HG03097 (cell line): ENCODE measurements at regions not wholly inside any gene's neighbourhood (a gene's known extent, or its start where the extent isn't known, plus 50 kb on each side); places are given as distances from the start of the nearest gene placed in this dataset.
"Not testable (repeated sequence)": the region's sequence is repeated elsewhere in the genome, so short reads cannot be mapped to it uniquely, and the experiment has no call there.

Source experiments
- ATAC-seq: cut with Tn5 transposase; IDR thresholded peaks from one replicate; pipeline ENCODE4 v1.9.1; 2021; ENCODE audit not compliant: unreplicated experiment, low FRiP score

DNA sequence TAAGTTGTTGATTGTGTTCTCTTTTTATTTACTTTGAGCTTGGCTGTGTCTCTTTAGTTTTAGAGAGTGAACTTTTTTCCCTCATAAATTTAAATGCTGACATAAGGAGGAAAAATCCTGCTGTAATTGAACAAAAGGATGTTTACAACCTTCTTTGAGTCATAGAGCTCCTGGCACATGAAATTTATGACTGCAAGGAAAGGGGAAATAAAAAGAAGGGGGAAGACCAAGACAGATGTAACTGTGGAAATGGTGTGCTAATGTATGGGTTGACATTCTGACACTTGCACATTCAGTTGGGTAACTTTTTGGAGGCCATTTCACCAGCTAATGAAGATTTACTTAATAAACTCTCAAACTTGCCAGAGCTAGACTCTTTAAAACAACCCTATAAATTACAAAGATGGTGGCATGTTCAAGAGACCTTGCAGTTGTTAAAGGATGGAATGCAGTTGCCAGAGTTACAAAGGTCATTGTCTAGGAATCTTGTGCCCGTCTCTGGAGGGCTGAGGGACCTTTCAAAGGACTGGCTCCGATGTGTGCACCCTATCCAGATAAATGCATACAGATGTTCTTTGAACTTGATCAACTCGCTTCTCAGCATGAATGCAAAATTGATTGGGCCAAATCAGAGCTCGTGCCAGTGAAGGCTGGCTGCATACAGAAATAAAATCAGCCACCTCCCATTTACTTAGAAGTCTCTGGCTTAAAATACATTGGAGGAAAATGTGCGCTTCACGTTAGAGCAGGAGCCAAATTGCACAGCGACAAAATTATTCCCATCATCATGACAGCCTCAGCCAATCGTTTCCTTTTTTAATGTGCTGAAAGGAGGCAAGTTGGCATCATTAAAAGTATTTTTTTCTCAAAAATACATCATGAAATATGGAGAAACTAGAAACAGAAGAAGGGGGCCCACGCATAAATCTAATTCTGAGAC is 289.0 kb upstream of the XYLT1 start:
- no peak for ATAC-seq

- ATAC-seq, result no peak
Measured at GRCh38 chr16:17757808-17758207, 287.0 kb upstream of the XYLT1 start.

DNA sequence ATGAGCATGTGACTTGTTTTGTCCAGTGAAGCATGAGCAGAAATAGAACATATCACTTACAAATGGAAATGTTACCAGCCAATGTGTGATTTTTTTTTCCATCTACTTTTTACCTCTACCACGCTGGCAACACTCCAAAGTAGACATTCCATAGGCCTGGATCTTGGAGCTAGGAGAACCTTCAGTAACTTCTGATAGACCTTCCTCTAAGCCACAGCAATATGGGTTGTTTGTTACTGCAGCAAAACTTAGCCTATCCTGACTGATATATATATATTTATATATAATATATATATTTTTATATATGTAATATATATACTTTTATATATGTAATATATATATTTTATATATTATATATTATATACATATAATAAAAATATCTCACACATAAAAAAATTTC is 284.4 kb upstream of the XYLT1 start:
- no peak for ATAC-seq

DNA sequence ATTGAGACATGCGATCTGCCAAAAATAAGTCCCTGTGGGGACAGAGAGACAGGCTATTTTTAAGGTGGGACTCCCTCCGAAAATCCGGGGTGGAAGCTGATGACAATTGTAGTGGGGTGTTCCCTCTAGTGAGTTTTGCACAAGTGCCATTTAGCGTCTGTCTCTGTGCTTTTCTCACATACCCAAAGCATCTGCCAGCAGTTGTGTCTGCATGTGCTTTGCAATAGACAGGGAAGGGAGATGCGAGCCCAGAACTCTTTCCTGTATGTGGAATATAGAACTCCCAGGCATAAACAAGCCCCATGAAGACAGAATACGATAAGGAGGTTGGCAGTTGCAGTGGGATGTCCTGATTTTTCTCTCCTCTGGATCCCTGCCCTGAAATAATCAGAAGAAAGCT is 282.7 kb upstream of the XYLT1 start:
- ATAC-seq, result no peak

DNA sequence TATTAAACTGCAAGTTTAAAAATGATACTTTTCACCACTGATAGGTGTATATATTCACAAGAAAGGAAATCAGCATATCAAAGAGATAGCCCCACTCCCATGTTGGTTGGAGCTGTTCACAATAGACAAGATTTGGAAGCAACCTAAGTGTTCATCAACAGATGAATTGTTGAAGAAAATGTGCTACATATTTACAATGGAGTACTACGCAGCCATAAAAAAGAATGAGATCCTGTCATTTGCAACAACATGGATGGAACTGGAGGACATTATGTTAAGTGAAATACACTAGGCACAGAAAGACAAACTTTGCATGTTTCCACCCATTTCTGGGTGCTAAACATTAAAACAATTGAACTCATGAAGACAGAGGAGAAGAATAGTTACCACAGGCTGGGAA is 278.9 kb upstream of the XYLT1 start:
- no peak for ATAC-seq

DNA sequence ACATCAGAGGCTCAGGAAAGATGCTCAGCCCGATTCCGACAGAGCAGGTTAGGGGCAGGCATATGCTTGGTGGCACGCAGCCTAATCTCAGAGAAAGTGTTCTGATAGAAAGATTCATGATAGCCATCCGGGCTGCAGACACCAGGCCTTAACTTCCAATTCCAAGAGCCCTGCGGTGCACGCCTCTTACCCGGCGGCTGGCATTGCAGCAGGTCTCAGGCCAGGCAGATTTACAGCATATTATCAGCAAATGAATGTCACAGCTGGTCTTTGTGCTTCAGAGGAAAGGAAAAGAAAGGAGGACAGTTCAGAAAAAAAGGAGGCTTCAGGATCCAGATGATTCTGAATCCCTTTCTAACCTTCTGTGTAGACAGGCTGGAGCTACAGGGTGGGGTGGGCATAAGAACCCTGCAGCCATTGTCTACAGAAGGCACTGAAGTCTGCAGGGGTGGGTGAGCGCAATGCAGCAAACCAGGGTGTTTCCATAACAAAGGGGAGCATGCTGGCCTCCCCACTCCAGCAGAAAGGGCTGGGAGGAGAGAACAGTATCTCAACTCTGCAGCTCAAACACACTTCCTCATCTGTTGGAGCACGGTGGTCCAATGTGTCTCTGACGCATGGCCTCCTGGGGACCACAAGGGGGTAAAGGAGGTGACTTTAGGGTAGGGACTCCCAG is 277.4 kb upstream of the XYLT1 start:
- ATAC-seq, result no peak

DNA sequence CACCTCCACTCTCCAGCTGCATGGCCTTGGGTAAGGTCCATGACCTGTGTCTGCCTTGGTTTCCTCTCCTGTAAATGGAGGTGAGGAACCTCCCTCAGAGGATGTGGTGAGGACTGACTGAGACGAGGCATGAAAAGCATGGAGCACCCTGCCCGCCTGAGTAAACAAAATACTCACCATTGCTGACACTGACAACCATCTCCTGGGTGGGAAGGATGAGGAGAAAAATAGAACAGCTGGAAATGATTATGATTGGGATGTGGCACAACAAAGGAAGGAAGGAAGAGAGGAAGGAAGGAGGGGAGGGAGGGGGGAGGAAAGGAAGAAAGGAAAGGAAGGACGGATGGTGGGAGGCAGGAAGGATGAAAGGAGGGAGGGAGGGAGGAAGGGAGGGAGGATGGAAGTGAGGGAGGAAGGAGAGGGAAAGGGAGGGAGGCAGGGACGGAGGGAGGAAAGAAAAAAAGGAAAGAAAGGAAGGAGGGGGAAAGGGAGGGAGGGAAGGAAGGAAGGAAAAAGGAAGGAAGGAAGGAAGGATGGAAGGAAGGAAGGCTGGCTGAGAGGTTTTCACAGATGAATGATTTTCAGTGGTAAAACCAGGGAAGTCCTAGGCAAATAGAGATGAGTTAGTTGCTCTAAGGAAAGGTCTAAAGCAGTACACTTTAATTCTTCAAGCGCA is 276.5 kb upstream of the XYLT1 start:
- no peak for ATAC-seq

DNA sequence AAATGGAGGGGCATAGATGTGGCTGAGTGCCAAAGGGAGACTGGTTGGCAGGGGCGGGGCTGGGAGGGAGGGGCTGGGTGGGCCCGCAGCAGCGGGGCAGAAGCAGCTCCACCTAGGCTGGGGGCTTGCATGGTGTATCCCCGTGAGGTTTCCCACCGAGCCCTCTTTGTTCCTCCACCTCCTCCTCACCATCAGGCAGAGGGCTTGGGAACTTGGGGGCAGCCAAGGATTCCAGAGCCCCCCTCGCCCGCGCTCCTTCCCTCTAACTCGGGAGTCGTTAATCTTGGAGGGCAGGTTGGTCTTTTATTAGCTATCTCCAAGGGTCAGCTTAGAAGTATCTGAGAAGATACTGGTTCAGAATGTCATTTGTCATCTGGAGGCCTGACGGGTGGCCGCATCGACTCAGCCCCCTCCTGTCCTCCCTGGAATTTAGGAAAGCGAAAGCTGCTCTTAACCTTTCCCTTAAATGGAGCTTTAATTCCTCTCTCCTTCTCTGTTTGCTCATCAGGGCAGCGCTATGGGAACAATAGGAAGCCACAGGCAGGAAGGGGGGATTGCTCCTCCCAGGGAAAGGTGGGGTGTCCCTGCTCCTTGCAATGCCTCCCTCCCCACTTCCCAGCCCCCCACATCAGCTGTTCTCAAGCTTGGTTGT is 274.3 kb upstream of the XYLT1 start:
- ATAC-seq, result no peak

GRCh38 chr16:17743578-17743977 is 272.8 kb upstream of the XYLT1 start:
- no peak for ATAC-seq

GRCh38 chr16:17743158-17743557 is 272.4 kb upstream of the XYLT1 start:
- no peak for ATAC-seq

DNA sequence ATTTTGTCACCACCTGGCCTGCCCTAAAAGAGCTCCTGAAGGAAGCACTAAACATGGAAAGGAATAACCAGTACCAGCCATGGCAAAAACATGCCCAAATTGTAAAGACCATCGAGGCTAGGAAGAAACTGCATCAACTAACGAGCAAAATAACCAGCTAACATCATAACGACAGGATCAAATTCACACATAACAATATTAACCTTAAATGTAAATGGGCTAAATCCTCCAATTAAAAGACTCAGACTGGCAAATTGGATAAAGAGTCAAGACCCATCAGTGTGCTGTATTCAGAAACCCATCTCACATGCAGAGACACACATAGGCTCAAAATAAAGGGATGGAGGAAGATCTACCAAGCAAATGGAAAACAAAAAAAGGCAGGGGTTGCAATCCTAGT is 264.3 kb upstream of the XYLT1 start:
- not testable (repeated sequence) for ATAC-seq

GRCh38 chr16:17729820-17730219 is 259.1 kb upstream of the XYLT1 start:
- ATAC-seq, result no peak

DNA sequence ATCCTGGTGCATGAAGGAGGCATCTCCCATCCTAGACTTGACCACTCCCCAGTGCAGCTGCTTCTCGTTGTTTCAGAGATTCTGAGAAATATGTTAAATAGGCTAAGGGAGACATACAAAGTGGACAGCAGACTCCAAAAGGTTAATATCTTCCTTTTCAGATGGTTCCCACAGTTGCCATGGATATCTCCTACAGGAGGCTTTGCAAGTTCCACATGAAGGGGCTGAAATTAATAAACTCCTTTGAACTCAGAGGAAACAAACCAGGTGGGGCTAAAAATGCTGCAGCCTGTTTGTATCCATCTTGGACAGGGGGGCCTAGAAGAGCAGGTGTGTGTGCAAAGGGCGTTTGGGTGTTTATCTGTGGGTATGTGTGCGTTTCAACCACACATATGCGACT is 257.4 kb upstream of the XYLT1 start:
- ATAC-seq, result no peak

- ATAC-seq, result no peak
Measured at GRCh38 chr16:17724242-17724898, 253.6 kb upstream of the XYLT1 start.

- ATAC-seq, result no peak
Measured at GRCh38 chr16:17723531-17724134, 252.9 kb upstream of the XYLT1 start.

DNA sequence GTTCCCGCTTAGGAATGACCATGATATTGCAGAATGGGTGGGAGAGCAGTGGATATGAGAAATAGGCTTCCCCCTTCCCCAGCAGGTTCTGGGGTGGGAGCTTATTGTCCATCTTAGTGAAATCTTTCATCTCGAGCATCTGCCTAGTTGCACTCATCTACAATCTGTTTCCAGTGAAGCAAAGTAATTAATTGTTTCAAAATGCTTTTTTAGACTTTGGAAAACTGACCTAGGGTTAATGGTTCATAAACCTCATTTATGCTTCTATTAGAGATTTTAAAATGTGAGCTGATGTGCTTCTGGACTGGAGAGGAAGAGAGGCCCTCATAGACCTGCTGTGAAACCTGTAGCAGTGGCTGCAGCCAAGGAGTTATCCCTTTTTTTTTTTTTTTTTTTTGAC is 247.7 kb upstream of the XYLT1 start:
- ATAC-seq, result no peak

DNA sequence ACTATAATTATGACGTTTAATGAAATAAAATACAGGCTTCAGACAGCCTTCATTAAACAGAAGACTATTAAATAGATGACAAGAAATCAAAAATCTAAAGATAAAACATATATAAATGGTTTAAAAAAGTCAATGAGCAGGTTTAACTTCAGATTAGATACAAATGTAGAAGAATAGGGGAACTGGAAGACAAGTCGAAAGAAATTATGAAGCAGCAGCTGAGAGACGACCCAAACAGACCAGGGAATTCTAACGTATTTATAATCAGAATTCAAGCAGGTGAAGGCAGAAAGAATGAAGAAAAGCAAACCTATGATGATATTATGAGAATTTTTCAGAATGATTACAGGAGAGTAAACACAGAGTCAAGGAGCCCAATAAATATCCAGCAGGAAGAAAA is 235.1 kb upstream of the XYLT1 start:
- ATAC-seq, result no peak

GRCh38 chr16:17696616-17697015 is 225.9 kb upstream of the XYLT1 start:
- no peak for ATAC-seq

GRCh38 chr16:17692484-17692883 is 221.7 kb upstream of the XYLT1 start:
- no peak for ATAC-seq

DNA sequence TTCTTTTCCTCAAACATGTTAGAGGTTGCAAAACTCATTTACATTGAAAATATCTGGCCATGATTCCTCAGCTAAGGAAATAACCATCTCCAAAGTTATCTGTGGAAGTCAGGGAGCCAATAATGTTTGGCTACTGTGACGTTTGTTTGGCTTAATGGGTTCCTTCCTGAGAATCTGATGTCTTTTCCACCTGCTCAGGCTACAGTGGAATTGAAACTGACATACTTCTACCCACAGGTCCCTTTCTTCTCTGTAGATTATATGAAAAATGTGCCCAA is 221.1 kb upstream of the XYLT1 start:
- ATAC-seq, result no peak
